ENCODE measurements at regions not wholly inside any gene's neighbourhood (a gene's known extent, or its start where the extent isn't known, plus 50 kb on each side); places are given as distances from the start of the nearest gene placed in this dataset.

GRCh38 chr17:55845385-55845784, 94.5 kb downstream of the PCTP start:
- no peak for TF ChIP-seq CTCF (IDR thresholded peaks at IDR 0.05)
- no peak for TF ChIP-seq POLR2A (IDR thresholded peaks at IDR 0.05)

Data from lower leg skin (tissue), 3 donors.